SK-N-MC (cell line): ENCODE measurements at regions not wholly inside any gene's neighbourhood (a gene's known extent, or its start where the extent isn't known, plus 50 kb on each side); places are given as distances from the start of the nearest gene placed in this dataset.

ENCODE experiments used
- EZH2 ChIP-seq: fragments of 200-600 bp; sonication (generic); IDR thresholded peaks from one replicate; pipeline ENCODE4 v1.6.1; 2017; ENCODE audit warnings: antibody characterized with exemption
- POLR2AphosphoS5 ChIP-seq: IDR thresholded peaks from 2 replicates; pipeline ENCODE4 v1.6.1; 2012; ENCODE audit warnings: mild to moderate bottlenecking, low read depth, low read length, borderline replicate concordance

- TF ChIP-seq EZH2 = no peak
- TF ChIP-seq POLR2AphosphoS5 = no peak
Measured at GRCh38 chr15:88989578-88989977, 76.4 kb upstream of the MFGE8 start.
